HG02571 (cell line): ENCODE measurements at regions not wholly inside any gene's neighbourhood (a gene's known extent, or its start where the extent isn't known, plus 50 kb on each side); places are given as distances from the start of the nearest gene placed in this dataset.

Source experiments
- ATAC-seq: cut with Tn5 transposase; IDR thresholded peaks from one replicate; pipeline ENCODE4 v1.9.1; 2021; ENCODE audit warnings: mild to moderate bottlenecking, moderate library complexity; ENCODE audit not compliant: unreplicated experiment

DNA sequence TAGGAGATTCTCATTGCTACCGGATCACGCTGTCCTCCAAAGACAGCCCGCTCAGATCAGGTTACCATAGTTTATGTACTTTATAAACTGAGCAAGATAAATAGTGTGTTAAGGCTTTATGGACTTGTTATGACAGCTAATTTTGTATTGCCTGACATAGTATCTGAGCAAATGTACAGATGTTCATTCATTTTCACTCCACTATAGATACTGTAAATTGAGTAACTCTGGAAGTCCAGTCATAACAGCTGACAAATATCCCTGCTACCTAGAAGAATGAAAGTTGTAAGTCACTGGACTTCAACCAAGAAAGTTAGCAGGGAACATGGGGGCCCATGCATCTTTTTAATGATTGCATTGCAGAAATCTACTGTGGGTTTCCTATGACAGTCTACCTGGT is 292.4 kb upstream of the ADAMTS16 start:
- no peak for ATAC-seq

DNA sequence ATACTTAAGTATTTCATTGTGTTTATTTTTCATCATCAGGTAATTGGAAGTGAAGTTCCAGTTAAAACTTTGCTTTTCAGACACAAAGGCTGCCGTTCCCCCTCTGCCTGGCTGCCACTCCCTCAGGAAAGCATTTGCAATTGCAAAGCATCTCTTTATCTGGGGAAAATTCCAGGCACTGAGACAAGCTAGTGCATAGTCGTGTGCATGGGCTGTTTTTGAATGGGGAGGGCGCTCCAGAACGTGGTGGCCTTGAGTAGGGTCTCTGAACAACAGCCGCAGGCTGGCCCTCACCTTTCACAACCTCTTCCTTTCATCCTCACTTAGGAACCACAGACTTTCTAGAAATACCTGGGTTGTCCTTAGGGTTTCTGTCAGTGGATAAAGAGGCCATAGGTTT is 285.1 kb upstream of the ADAMTS16 start:
- no peak for ATAC-seq

- no peak for ATAC-seq
Measured at GRCh38 chr5:4855880-4856279, 284.2 kb upstream of the ADAMTS16 start.

- no peak for ATAC-seq
Measured at GRCh38 chr5:4857761-4858160, 282.4 kb upstream of the ADAMTS16 start.

DNA sequence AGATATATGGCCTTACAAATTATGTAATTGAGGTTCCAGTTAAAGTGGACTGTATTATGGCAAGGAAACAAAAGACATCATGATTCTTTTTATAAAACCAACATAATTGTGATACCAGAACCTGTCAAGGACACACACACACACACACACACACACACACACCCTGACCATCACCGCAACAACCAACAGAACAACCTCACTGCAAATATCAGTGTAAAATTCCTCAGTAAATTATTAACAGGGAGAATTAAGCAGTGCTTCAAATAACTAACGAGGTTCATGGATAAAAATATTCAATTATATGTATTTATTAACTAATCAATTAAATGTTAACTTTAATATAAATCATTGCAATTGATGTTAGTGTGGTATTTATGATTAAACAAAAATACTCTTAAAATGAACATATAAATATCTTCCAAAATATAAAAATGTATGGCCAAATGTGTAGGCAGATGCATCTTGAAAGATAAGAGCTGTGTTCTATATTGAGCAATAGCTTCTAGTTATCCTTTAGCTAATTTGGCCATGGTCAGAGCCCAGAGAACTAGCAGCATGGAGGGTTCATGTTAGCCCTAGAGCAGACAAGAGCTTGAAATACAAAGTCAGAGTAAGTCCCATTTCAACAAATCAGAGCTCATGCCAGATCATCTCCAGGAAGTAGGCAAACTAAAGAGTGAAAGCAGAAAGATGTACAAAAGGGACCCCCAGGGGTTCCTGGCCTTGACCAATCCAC is 280.5 kb upstream of the ADAMTS16 start:
- no peak for ATAC-seq

- no peak for ATAC-seq
Measured at GRCh38 chr5:4860631-4861030, 279.5 kb upstream of the ADAMTS16 start.

GRCh38 chr5:4862500-4862899 is 277.6 kb upstream of the ADAMTS16 start:
- no peak for ATAC-seq

GRCh38 chr5:4866131-4866659 is 273.9 kb upstream of the ADAMTS16 start:
- no peak for ATAC-seq

- no peak for ATAC-seq
Measured at GRCh38 chr5:4866817-4867216, 273.3 kb upstream of the ADAMTS16 start.

DNA sequence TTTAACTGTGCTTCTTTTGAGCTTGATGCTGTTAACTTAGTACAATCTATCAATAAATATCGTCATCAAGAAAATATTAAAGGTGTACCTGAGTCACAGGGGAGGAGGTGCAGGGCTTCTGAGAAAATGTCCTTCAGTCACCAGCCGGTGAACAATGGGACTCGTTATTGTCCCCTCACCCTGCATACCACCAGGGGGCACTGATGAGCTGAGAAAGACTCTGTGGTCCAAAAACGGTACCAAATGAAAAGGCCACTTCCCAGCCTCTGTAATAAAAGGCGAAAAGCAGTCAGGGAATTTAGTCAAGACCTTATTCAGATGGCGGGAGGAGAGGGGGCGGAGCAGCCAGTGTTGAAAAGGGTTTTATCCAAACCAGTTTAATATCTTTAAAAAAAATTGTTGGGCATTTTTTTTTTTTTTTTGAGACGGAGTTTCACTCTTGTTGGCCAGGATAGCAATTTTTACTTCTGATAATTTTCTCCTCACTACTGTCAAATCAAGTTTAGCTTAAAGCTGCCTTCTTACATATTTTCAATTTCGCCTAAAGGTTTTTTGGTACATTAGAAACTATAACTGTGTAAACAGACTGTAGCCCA is 271.9 kb upstream of the ADAMTS16 start:
- ATAC-seq = no peak

DNA sequence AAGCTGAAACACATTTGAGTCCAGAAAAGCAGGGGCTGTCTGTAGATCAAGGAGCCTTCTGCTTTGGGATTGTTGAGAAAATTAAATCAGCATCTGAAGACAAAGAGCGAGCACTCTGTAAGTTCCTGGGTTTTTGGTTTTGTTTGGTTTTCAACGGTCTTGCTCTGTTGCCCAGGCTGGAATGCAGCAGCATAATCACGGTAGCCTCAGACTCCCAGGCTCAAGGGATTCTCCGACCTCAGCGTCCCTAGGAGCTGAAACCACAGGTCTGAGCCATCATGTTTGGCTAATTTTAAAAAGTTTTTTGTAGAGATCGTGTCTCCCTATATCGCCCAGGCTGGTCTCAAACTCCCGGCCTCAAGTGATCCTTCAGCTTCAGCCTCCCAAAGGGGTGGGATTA is 266.5 kb upstream of the ADAMTS16 start:
- ATAC-seq = no peak

DNA sequence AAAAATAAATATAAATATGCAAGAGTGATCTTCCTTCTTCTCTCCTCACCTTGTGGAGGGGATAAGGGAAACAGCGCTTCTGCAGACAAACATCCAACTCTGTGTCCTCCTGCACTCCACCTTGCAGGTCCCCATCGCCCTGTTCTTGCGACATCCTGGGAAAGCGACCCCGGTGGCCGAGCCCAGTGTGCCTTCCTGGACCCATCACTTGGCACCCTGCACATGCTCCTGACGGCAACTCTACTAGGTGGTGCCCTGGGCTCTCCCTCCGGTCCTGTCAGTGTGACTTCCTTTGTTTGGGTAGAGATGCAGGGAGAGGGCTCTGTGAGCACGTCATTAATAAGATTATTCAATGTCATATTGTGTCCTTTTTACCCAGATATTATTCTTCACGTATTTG is 266.0 kb upstream of the ADAMTS16 start:
- no peak for ATAC-seq

- ATAC-seq = no peak
Measured at GRCh38 chr5:4875942-4876341, 264.2 kb upstream of the ADAMTS16 start.

- ATAC-seq = no peak
Measured at GRCh38 chr5:4876804-4877203, 263.3 kb upstream of the ADAMTS16 start.

GRCh38 chr5:4877579-4877978 is 262.6 kb upstream of the ADAMTS16 start:
- ATAC-seq = no peak

DNA sequence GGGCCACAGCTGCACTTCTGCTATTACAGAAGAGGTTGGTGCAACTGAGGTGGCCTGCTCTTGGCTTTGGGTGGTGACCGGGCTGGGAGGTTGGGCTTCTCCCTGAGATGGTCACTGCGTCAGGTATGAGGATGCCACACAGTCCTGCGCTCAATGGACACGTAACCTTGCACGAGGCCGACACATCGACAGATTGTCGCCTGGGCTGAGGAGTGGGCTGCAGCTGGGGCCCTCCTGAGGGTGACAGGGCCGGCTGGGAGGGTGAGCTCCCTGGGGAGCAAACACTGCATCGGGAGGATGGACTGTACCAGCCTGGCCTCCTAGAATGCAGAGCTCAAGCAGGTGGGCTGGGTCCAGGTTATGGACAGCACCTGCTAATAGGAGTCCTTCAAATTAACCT is 261.1 kb upstream of the ADAMTS16 start:
- no peak for ATAC-seq

DNA sequence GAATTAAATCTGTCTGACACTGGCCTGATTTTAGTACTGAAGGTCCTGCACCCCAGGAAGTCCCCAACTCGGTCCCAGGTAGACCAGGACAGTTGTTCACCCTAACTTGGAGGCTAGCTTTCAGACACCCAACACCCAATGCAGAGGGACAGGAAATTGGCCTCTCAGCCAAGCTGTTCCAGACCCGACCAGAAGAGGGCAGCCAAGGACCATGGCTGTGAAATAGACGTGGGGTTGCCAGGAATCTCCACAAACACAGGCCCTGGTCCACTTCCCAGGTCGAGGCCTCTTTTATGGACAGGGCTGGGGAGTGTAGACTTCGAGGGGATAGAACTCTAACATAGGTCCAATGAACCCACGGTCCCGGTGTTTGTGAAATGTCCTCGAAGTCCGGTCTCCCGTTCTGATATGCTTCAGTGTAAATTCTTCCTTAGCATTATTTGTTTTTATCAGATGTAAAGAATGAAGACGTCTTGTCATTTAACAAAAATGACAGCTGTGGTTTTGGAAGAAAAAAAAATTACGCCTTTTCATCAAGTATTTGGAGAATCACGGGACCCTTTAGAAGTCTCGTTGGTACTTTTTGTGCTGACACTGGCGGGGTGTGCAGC is 260.3 kb upstream of the ADAMTS16 start:
- ATAC-seq = no peak

- no peak for ATAC-seq
Measured at GRCh38 chr5:4880304-4880741, 259.8 kb upstream of the ADAMTS16 start.

DNA sequence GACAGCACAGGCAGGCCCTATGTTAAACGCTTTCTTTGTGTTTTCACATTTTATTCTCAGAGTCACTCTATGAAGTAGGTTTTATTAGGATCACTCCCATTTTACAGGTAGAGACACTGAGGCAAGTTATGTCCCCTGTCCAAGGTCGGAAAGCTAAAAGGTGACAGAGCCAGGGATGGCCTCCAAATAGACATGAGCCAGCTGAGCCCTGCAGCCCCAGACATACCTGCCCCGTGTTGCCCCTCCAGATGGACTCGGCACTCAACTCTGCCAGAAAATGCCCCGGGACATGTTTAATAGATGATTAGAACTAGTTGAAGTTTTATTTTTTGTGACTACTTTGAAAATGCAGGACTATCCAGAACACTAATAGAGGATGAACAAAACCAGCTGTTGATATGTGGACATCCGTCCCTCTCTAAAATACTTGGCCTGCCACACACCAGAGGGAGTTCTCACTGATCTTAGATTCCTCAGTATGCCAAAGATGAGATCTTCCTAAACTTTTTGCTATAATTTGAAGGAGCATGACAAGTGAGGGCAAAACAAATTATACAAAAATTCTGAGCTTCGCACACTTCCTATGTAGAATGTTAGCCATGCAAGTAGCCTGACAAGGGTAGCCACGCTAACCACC is 258.6 kb upstream of the ADAMTS16 start:
- ATAC-seq = no peak

DNA sequence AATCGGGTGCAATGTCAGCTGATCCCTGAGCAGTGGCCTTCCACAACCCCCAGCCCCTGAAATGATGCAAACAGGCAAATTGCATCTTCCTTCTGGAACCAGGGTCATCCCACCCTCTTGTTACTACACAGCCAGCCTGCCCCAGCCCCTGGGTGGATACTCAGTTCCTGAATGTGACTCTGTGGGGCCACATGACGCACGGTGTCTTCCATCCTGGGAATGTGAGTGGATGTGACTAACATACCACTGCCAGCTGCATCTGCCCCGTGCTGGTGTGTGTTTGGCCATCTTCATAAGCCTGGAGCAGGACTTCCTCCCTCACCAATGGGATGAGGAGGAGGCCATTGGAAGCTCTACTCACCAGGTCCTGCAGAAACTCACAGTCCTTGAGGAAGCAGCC is 257.9 kb upstream of the ADAMTS16 start:
- no peak for ATAC-seq

GRCh38 chr5:4883360-4883759 is 256.8 kb upstream of the ADAMTS16 start:
- ATAC-seq = no peak
